ENCODE measurements at regions not wholly inside any gene's neighbourhood (a gene's known extent, or its start where the extent isn't known, plus 50 kb on each side); places are given as distances from the start of the nearest gene placed in this dataset.

DNA sequence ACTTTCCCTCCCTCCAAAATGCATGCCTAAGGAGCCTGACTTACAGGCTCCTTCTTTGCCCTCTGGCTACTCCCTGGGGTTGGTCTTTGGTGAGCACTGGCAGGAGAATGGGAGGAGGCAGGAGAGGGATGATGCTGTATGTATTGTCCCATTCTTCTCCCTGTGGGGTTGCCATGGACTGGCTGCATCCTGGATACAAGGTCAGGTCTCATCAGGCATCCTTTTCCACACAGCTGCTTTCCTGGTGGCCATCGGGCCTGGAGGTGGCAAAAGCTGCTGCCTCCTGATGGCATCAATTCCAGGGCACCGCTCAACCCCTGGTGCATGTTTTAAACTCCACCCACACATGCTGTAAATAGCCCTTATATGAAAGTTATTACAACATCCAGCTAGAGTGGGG is 257.2 kb downstream of the ETS1 start:
- H2AFZ ChIP-seq = no peak overlapping the region
- Mint-ChIP-seq H3K27me3 (ENCODE audit: insufficient read depth, low read depth, poor library complexity) (peaks cover 2% of the 10 kb centered on the region), H3K4me3 (no peak overlapping the region), H3K9me3 (no peaks in the 10 kb centered on the region), H3K4me1 (peaks cover 7% of the 10 kb centered on the region; the same call in 1 of the 3 replicates), H3K36me3 (ENCODE audit: low read depth) (no peaks in the 10 kb centered on the region), H3K27ac (no peak overlapping the region)
- no peak for DNase-seq (ENCODE audit: low spot score)
- H3K4me3 ChIP-seq = no peak overlapping the region
- no peaks in the 10 kb centered on the region for H3K4me1 ChIP-seq (ENCODE audit: insufficient read depth)
- no peaks in the 10 kb centered on the region for H3K27me3 ChIP-seq (ENCODE audit: insufficient read depth)
- H4K20me1 ChIP-seq (replicated peaks; ENCODE audit: insufficient read depth) = no peaks in the 10 kb centered on the region
- H3K36me3 ChIP-seq (ENCODE audit: insufficient read depth) = no peaks in the 10 kb centered on the region
- H3K79me2 ChIP-seq (replicated peaks; ENCODE audit: insufficient read depth) = no peaks in the 10 kb centered on the region
- H3K4me2 ChIP-seq = no peak overlapping the region
- H3F3A ChIP-seq (replicated peaks; ENCODE audit: low read depth) = no peaks in the 10 kb centered on the region
- H3K27ac ChIP-seq (ENCODE audit: low read depth) = no peak overlapping the region
- ATAC-seq = no peak
- H3K9me2 ChIP-seq (ENCODE audit: insufficient read depth) = no peaks in the 10 kb centered on the region
- TF ChIP-seq ZNF331 (CRISPR knock-in tag; IDR thresholded peaks at IDR 0.05; ENCODE audit: low read depth) (no peak), POLR2AphosphoS5 (IDR thresholded peaks at IDR 0.05; ENCODE audit: low read depth) (no peak), ZNF114 (CRISPR knock-in tag; IDR thresholded peaks at IDR 0.05) (no peak), CREB1 (CRISPR knock-in tag; IDR thresholded peaks at IDR 0.05; ENCODE audit: low read depth) (no peak), JUNB (IDR thresholded peaks at IDR 0.05; ENCODE audit: unreplicated experiment) (no peak), NANOG (IDR thresholded peaks at IDR 0.05; ENCODE audit: borderline replicate concordance) (no peak), EZH2phosphoT487 (IDR thresholded peaks at IDR 0.05; ENCODE audit: unreplicated experiment) (no peak), EZH2 (IDR thresholded peaks at IDR 0.05; ENCODE audit: low read depth, unreplicated experiment) (no peak), STAT1 (IDR thresholded peaks at IDR 0.05; ENCODE audit: unreplicated experiment) (no peak)
- TF ChIP-seq, protein P1, sequence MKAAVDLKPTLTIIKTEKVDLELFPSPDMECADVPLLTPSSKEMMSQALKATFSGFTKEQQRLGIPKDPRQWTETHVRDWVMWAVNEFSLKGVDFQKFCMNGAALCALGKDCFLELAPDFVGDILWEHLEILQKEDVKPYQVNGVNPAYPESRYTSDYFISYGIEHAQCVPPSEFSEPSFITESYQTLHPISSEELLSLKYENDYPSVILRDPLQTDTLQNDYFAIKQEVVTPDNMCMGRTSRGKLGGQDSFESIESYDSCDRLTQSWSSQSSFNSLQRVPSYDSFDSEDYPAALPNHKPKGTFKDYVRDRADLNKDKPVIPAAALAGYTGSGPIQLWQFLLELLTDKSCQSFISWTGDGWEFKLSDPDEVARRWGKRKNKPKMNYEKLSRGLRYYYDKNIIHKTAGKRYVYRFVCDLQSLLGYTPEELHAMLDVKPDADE (IDR thresholded peaks at IDR 0.05) = no peak
- TF ChIP-seq, protein P2, sequence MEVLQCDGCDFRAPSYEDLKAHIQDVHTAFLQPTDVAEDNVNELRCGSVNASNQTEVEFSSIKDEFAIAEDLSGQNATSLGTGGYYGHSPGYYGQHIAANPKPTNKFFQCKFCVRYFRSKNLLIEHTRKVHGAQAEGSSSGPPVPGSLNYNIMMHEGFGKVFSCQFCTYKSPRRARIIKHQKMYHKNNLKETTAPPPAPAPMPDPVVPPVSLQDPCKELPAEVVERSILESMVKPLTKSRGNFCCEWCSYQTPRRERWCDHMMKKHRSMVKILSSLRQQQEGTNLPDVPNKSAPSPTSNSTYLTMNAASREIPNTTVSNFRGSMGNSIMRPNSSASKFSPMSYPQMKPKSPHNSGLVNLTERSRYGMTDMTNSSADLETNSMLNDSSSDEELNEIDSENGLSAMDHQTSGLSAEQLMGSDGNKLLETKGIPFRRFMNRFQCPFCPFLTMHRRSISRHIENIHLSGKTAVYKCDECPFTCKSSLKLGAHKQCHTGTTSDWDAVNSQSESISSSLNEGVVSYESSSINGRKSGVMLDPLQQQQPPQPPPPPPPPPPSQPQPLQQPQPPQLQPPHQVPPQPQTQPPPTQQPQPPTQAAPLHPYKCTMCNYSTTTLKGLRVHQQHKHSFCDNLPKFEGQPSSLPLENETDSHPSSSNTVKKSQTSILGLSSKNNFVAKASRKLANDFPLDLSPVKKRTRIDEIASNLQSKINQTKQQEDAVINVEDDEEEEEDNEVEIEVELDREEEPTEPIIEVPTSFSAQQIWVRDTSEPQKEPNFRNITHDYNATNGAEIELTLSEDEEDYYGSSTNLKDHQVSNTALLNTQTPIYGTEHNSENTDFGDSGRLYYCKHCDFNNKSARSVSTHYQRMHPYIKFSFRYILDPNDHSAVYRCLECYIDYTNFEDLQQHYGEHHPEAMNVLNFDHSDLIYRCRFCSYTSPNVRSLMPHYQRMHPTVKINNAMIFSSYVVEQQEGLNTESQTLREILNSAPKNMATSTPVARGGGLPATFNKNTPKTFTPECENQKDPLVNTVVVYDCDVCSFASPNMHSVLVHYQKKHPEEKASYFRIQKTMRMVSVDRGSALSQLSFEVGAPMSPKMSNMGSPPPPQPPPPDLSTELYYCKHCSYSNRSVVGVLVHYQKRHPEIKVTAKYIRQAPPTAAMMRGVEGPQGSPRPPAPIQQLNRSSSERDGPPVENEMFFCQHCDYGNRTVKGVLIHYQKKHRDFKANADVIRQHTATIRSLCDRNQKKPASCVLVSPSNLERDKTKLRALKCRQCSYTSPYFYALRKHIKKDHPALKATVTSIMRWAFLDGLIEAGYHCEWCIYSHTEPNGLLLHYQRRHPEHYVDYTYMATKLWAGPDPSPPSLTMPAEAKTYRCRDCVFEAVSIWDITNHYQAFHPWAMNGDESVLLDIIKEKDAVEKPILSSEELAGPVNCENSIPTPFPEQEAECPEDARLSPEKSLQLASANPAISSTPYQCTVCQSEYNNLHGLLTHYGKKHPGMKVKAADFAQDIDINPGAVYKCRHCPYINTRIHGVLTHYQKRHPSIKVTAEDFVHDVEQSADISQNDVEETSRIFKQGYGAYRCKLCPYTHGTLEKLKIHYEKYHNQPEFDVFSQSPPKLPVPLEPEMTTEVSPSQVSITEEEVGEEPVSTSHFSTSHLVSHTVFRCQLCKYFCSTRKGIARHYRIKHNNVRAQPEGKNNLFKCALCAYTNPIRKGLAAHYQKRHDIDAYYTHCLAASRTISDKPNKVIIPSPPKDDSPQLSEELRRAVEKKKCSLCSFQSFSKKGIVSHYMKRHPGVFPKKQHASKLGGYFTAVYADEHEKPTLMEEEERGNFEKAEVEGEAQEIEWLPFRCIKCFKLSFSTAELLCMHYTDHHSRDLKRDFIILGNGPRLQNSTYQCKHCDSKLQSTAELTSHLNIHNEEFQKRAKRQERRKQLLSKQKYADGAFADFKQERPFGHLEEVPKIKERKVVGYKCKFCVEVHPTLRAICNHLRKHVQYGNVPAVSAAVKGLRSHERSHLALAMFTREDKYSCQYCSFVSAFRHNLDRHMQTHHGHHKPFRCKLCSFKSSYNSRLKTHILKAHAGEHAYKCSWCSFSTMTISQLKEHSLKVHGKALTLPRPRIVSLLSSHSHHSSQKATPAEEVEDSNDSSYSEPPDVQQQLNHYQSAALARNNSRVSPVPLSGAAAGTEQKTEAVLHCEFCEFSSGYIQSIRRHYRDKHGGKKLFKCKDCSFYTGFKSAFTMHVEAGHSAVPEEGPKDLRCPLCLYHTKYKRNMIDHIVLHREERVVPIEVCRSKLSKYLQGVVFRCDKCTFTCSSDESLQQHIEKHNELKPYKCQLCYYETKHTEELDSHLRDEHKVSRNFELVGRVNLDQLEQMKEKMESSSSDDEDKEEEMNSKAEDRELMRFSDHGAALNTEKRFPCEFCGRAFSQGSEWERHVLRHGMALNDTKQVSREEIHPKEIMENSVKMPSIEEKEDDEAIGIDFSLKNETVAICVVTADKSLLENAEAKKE (CRISPR knock-in tag; IDR thresholded peaks at IDR 0.05) = no peak
- TF ChIP-seq, protein P3, sequence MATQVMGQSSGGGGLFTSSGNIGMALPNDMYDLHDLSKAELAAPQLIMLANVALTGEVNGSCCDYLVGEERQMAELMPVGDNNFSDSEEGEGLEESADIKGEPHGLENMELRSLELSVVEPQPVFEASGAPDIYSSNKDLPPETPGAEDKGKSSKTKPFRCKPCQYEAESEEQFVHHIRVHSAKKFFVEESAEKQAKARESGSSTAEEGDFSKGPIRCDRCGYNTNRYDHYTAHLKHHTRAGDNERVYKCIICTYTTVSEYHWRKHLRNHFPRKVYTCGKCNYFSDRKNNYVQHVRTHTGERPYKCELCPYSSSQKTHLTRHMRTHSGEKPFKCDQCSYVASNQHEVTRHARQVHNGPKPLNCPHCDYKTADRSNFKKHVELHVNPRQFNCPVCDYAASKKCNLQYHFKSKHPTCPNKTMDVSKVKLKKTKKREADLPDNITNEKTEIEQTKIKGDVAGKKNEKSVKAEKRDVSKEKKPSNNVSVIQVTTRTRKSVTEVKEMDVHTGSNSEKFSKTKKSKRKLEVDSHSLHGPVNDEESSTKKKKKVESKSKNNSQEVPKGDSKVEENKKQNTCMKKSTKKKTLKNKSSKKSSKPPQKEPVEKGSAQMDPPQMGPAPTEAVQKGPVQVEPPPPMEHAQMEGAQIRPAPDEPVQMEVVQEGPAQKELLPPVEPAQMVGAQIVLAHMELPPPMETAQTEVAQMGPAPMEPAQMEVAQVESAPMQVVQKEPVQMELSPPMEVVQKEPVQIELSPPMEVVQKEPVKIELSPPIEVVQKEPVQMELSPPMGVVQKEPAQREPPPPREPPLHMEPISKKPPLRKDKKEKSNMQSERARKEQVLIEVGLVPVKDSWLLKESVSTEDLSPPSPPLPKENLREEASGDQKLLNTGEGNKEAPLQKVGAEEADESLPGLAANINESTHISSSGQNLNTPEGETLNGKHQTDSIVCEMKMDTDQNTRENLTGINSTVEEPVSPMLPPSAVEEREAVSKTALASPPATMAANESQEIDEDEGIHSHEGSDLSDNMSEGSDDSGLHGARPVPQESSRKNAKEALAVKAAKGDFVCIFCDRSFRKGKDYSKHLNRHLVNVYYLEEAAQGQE (IDR thresholded peaks at IDR 0.05; ENCODE audit: unreplicated experiment) = no peak
- TF ChIP-seq, protein P4, sequence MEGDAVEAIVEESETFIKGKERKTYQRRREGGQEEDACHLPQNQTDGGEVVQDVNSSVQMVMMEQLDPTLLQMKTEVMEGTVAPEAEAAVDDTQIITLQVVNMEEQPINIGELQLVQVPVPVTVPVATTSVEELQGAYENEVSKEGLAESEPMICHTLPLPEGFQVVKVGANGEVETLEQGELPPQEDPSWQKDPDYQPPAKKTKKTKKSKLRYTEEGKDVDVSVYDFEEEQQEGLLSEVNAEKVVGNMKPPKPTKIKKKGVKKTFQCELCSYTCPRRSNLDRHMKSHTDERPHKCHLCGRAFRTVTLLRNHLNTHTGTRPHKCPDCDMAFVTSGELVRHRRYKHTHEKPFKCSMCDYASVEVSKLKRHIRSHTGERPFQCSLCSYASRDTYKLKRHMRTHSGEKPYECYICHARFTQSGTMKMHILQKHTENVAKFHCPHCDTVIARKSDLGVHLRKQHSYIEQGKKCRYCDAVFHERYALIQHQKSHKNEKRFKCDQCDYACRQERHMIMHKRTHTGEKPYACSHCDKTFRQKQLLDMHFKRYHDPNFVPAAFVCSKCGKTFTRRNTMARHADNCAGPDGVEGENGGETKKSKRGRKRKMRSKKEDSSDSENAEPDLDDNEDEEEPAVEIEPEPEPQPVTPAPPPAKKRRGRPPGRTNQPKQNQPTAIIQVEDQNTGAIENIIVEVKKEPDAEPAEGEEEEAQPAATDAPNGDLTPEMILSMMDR (conservative IDR thresholded peaks at IDR 0.05; ENCODE audit: low read depth in 2 of 2) = no peak

All from GM23338 (cell line).